Activated effector memory CD4-positive, alpha-beta T cell treated with Interleukin-2 at 50 U/mL for 16 hours (primary cell): ENCODE measurements at regions not wholly inside any gene's neighbourhood (a gene's known extent, or its start where the extent isn't known, plus 50 kb on each side); places are given as distances from the start of the nearest gene placed in this dataset.
"Not testable (repeated sequence)": the region's sequence is repeated elsewhere in the genome, so short reads cannot be mapped to it uniquely, and the experiment has no call there.

Experiments used
- DNase-seq: peaks from one replicate; pipeline ENCODE4 v3.0.0-alpha.2; 2020

DNA sequence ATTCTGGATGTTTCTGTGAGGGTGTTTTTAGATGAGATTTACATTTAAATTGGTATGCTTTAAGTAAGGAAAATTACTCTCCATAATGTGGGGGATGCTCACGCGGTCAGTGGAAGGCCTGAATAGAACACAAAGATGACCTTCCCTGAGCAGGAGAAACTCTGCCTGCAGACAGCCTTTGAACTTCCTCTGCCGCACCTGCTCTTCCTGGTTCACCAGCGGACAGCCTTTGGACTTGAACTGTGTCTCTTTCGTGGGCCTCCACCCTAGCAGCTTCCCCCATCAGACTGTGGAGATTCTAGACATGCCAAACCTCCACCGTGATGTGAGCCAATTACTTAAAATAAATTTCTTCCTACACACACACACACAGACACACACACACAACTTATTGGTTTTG, 210.7 kb downstream of the EFCAB11 start:
- DNase-seq: no peak

DNA sequence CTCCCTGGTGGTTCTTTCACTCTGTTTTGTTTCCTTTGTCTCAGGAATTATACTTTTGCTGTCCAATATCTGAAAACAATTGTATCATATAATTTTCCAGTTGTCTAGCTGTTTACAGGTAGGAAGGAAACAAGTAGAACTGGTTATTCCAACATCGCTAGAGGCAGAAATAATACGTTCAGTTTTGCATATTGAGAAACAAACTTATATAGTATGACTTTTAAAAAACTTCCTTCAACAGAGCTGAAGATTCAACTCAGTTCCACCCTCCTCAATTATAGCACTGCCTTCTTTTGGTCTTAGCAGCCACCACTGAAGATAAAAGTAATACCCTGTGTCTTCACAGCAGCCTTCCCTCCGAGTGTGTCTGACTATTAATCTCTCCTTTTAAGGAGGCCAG, 214.3 kb downstream of the EFCAB11 start:
- no peak for DNase-seq

DNA sequence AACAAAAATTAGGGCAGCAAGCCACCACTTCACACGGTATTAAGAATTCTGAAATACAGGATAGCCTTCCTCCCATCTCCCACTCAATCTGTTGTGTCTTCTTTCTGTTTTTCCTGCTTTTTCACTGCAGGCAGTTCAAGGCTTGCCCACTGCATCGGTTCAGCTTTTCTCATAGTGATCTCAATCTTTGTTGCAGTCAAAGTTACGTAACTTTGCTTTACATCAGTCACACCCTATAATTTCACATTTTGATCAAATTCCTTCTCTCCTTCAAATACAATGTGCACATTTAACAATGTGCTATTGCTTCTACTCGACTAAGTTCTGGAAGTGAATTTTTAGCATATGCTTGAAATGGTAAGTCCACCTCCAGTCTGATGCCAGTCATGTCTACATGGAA, 217.6 kb downstream of the EFCAB11 start:
- DNase-seq: no peak

DNA sequence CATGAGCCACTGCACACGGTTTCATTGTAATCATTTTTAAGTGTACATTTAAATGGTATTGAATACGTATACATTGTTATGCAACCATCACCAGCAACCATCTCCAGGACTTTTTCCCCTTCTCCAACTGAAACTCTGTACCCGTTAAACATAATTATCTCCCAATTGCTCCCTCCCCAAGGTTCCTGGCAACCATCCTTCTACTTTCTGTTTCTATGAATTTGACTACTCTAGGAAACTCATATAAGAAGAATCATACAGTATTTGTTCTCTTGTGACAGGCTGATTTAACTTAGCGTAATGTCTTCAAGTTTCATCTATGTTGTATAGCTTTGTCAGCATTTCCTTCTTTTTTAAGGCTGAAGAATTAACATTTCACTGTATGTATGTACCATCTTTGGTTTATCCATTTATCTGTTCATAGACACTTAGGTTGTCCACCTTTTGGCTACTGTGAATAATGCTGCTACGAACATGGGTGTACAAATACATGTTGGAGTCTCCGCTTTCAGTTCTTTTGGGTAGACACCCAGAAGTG, 223.1 kb downstream of the EFCAB11 start:
- no peak for DNase-seq

DNA sequence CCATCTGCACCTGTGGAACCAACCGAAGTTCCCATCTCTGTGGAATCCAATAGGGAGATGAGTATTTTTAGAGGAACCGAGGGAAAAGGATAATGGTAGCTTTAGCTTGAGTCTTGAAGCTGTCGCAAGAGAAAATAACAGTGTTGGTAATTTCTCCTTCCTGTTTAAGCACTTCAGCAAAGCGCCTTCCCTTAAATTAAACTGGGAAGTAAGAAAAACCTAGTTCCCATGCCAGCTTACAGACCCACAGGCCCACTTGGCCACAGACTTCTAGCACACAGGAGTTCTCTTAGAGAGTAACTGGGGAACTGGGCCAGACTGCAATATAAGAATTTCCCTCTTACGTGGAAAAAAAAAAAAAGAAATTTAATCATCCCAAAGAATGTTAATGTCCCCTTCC, 223.8 kb downstream of the EFCAB11 start:
- no peak for DNase-seq

DNA sequence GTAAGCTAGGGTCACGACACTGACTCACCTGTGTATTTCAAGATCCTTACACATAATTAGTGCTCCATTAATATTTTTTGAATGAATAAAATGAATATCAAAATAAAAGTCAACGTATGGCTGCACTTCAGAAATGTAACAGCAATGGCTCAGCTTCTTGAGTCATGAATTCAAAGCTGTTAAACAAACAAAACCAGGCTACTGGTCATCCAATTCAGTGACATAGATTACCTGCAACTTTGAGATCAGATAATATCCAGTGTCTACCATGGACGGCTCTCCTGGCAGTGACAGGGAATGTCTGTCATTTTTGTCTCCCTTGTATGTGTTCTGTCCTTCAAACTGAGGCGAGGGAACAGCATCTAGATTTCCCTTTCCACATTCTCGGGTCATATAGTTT, 225.6 kb downstream of the EFCAB11 start:
- no peak for DNase-seq

DNA sequence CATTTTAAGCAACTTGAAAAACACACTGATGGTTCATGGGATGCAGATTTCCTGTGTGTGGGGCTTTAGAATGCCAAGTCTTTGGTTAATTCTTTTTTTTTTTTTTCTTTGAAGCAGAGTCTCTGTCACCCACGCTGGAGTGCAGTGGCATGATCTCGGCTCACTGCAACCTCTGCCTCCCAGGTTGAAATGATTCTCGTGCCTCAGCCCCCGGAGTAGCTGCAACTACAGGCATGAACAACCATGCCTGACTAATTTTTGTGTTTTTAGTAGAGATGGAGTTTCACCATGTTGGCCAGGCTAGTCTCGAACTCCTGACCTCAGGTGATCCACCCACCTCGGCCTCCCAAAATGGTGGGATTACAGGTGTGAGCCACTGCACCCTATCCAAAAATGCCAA, 228.3 kb downstream of the EFCAB11 start:
- DNase-seq: not testable (repeated sequence)

DNA sequence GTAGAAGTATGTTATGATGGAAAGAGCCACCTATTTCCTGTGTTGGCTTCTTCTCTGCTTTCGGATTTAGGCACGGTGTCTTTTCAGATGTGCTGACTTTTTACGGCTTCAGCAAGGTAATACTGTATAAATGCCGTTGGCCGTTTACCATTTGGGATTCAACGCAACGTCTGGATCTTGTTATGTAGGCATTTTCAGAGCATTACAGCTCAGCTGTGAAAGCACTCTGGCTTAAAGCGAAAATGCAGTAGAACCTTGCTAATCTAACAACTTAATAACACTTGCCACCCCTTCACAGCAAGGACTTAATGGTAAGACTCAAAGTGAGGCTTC, 229.9 kb downstream of the EFCAB11 start:
- no peak for DNase-seq

DNA sequence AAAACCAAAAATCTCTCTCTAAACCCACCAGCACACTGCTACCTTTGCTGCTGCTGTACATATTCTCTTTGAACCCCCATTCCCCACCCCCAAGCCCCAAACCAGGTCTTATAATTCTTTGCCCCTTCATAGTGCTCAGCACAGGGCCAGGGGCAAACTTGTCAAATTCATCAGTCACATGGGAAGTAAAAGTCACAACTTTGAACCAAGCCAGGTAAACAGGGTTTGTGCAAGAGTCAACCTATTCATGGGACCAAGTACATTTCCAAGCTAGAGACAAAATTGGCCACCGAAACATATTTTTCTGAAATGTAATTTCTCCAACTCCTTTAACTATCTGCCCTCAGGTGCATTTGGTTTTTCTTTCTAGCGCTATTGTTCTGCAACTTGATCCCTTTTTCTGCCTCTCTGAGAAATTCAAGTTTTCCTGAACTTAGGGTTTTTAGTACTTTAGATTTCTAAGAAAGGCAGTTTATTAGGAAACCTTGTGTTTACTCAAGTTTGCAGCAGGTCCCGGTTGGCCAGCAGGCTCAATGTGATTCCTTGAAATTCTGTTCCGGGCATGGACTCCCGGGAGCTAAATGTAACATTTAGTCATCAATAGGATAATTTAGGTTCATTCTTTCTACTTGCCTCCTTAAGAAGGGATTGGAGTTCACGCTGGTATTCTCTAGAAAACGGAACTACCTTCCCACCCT, 230.5 kb downstream of the EFCAB11 start:
- DNase-seq: no peak

DNA sequence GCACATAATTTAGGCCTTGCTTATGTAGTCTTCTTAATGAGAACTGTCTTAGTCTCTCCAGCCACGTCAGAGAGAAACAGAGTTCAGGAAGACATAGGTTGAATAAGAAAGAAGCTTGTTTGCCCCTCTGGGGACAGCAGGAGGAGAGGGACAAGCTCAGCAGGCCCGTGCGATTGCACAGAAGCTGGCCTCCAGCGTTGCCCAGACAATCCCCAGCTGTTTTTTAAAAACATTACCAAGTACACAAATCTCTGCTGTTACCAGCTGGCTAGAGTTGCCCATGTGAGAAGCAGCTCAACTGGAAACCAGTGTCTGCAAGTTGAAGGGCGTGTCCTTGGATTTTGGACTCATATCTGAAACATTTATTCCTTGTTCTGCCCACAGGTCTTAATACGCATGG, 232.6 kb downstream of the EFCAB11 start:
- DNase-seq: no peak

DNA sequence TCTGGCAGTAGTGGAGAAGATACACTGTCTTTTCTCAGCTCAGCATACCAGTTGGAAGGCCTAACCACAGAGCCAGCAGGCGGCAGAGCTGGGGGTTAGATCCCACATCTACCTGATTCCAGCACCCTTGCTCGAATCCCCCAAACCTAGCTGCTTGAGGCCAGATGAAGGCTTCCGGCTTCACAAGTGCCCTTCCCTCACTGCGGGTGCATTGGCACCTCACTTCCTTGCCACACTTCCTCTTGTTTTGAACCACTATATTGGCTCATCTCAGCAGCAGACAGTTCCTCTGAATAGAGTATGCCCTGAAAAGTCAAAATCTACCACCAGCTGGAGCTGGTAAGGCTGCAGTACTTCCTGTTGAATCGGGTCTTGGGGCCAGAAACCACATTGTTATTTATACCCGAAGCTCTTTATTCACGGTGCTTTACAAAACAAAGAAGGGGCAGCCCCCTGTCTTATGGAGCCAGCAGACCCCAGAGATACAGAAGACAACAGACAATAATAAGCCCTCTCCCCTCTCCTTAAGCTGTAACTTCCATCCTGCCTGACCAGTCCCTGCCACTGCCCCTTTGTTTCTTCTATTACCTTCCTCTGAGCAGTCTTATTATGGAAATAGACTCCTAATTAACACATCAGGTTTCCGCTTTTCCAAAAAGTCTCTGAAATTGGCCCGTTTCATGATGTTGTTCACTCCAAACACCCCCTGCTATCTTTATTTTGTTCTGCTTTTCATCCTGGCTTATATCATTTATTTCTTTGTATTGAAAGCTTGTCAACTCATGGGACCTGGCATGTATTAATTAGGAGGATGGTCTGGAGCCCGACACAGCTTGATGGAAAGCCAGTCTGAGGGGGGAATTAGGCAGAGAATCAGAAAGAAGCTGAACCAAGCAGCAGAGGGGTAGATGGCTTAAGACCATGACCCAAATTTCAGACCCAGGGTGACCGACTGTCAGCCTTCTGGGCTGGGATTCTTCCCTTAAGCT, 233.5 kb downstream of the EFCAB11 start:
- peak; percentile 67 for DNase-seq

DNA sequence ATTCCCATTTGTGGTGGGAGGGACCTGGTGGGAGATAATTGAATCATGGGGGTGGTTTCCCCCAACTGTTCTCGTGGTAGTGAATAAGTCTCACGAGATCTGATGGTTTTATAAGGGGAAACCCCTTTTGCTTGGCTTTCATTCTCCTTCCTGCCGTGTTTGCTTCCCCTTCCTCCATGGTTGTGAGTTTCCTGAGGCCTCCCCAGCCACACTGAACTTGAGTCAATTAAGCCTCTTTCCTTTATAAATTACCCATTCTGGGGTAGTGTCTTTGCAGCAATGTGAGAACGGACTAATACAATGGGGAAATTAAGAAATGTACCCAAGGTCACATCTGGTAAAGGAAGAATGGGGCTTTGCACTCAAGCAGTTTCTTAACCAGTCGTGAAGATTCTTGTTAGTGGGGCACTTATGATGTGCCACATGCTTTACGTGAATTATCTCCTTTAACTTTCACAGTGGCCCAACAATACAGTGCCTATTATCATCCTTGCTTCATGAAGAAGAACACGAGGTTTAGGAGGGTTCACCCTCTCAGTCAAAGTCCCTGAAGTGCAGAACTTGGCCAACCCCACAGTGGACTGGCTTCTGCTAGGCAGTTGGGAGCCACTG, 234.3 kb downstream of the EFCAB11 start:
- no peak for DNase-seq

DNA sequence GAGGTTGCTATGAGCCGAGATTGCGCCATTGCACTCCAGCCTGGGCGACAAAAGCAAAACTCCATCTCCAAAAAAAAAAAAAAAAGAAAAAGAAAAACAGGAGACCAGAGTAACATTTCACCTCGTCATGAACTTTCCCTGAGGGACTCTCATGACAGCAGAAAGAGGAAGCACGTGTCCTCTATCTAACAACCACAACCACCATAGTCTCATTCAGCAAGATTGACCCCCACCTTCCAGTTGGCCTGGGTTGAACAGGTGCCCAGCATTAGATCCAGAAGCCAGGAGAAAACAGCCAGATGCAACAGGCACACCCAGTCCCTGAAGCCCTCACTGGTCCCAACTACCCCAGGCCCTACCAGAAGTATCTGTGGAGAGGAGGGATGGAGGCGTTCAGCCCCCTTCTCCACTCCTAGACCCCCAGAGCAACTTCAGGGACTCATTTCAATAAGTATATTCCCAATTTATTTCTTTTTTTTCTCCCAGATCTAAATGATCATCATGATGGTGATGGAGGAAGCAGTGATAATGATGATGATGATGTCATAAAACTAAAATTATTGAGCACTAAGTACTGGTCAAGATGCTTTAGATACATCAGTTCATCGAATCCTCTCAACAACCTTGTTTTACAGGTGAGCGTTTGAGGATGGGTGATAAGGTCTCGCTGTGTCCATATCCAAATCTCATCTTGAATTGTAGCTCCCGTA, 235.0 kb downstream of the EFCAB11 start:
- no peak for DNase-seq

DNA sequence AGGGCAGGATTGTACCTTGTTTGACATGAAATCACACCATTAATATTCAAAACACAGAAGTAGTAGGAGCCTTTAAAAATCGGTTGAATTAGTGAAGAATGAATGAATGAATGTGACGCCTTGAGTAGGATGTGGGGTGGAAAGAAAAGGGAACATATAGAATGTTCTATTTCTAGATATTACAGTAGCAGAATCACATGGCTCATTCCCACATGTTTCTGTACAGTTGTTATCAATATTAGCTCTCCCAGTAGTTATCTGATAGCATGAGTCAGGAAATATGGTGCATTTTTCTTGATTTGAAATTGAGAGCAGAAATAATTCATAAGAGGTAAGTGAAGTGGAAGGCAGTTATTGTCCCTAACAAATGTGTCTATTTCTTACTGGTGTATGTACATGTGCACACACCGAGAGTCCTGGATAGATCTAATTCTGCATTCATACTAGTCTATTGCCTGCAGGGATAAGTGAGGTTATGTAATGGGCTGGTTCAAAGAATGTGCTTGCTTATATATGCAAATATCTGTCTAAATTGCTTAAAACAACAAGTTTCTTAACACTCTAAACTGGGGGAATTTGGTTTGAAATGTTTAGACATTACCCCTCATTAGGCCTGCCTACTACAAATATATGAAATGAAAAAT, 245.4 kb downstream of the EFCAB11 start:
- DNase-seq: no peak

DNA sequence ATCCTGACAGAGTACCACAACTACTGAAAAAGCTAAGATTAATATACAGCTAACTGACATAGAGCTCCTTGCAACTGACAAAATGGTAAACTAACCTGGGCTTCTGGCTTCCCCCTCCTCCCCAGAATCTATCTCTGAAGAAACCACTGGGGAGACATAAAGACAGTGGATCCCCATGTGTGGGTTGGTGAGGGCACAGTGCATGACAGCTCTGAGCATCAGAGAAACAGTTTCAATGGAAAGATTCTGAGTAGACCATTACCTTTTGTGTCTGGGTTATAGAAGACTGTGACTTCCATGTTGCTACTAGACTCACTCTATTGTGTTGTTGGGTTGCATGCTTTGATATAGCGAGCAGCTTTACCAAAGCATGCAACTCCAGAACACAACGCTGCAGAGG, 247.4 kb downstream of the EFCAB11 start:
- DNase-seq: no peak

DNA sequence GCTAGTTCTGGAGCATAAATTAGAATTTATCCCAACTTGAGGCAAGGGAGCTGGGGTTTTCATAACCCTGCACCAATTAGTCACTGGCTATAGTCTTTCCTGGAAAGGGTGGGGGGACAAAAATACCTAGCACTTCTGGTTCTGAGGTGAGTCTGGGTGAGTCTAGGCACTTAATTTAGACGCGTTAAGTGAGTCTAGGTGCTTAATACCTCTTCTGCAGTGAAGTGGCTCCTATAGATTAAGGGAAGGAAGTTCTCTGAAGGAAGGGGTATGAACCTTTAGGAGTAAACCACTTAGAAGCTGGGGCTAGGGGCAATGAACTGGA, 251.7 kb downstream of the EFCAB11 start:
- no peak for DNase-seq

DNA sequence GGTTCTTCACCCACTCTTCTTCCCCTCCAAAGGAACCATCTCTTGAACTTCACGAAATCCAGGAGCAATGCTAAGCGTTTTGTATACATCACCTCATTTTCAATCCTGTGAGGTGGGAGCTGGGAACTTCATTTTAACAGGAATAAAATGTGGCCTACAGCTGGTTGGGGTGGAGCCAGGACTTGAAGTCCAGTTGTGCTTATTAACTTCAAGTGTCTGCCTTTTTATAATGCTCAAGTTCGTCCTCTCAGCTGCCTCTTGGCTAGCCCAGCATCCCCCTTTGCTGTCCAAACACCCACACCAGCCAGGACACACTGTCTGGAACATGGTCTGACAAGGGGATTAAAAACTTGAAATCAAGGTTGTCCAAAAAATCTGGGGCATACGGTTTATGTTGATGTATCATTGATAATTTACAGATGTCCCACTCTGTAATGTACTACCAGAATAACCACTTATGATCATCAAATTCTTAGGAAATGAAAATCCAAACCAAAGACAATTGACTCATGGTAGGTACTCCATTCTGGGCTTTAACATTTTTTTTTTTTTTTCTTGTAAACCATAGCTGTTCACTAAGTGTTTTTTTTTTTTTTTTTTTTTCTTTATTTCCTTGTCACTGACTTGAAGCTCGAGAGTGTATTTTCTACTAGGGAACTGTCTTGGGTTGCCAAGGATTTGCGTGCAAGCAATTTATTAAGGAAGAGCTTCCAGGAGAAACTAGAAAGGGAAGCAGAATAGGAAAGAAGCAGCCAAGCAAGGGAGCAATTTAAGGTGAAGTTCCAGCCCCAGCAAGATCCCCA, 252.3 kb downstream of the EFCAB11 start:
- DNase-seq: no peak

DNA sequence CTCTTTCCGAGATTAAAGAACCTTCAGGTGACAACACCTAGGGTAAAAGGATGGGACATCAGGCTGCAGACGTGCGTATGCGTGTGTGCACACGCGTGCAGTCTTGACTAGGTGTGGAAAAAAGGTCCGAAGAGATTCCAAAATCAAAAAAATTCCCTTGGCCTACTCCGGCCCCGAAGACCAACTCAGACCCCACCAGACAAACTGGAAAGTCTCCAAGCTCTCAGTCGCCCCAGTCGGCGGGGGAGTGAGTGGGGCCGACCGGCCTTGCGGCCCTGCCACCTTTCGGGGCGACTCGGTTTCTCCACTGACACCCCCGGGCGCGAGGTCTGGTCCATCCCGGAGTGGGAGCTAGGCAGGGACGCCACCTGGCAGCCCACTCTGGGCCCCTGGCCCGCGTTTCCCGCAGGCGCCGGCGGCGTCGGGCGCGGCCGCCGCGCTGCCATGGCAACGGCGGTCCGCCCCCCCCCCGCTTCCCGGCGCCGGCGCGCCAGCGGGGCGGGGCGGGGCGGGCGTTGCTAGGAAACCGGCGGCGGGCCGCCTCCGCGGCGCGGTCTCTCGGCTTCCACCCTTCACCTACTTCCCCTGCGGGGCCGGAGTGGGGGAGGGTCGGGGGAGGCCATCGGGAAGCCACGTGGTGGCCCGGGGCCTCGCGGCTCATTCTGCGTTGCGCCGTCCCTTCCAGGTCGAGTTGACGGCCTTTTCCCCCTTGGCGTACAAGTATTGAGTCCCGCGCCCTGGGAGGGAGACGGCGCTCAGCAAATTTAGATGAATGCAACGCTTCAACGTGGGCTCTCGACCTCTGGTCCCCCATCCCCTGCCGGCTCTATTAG, 253.1 kb downstream of the EFCAB11 start:
- peak; percentile 75 for DNase-seq

DNA sequence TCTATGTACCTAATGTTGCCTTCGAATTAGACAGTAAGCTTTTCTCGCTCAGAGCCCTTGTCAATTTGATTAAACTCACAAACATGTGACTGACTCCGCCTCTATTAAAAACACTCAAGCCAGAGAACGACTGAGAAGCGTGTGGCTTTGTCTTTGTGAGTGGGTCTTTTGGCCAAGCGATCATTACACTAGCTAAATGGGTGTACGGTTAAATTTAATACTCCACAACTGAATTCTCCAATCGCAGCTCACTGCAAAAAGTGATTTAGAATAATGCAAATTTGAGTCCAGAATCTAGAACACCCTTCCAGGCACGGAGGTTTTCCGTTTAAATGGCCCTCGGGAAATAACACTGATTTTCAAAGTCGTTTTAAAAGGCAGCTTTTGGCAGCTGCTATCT, 253.7 kb downstream of the EFCAB11 start:
- DNase-seq: no peak

DNA sequence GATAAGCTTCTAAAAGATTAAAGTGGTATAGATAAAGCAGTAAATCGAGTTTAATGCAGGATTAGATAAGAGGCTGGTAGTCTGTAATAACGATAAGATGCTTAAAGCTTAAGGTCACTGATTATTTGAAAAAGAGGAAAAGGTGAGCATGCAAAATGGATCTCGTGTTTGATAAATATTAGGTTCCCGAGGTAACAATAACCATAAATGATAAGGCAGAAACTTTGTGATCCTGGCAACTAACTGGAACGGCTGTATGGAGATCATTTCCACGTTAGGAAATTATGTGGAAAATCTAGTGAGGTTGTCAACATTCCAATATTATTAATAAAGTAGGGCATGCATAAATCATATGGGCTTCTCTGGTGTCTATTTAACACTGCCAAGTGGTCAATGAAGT, 255.5 kb downstream of the EFCAB11 start:
- no peak for DNase-seq
